ENCODE measurements at regions not wholly inside any gene's neighbourhood (a gene's known extent, or its start where the extent isn't known, plus 50 kb on each side); places are given as distances from the start of the nearest gene placed in this dataset.

- Histone ChIP-seq H3K9me3 (ENCODE audit: low read length) (no peaks in the 10 kb centered on the region), H3K27me3 (ENCODE audit: insufficient read depth, low read length, poor library complexity, severe bottlenecking) (no peaks in the 10 kb centered on the region), H3K36me3 (ENCODE audit: insufficient read depth, low read length) (no peaks in the 10 kb centered on the region), H3K4me1 (ENCODE audit: insufficient read depth, low read length) (no peaks in the 10 kb centered on the region), H3K27ac (ENCODE audit: low read depth, low read length) (no peak overlapping the region), H3K4me3 (ENCODE audit: low read length) (no peak overlapping the region)
- no peak for DNase-seq
- Mint-ChIP-seq H3K27me3 (no peaks in the 10 kb centered on the region), H3K27ac (no peak overlapping the region), H3K36me3 (no peaks in the 10 kb centered on the region), H3K9me3 (peaks cover 0 to 4% (median 0%) of the 10 kb centered on the region in 5 donors), H3K4me3 (no peak overlapping the region), H3K4me1 (no peaks in the 10 kb centered on the region)
- CTCF ChIA-PET: no interaction called here
- POLR2A ChIA-PET: no interaction called here
Observed at GRCh38 chr22:34344702-34345101, 424.4 kb upstream of the LARGE1 start.

GRCh38 chr22:34354071-34354817 is 434.0 kb upstream of the LARGE1 start:
- H3K27me3 Mint-ChIP-seq: no peaks in the 10 kb centered on the region
- DNase-seq: no peak
- H3K27ac Mint-ChIP-seq: no peak overlapping the region
- ChIA-PET CTCF (no interaction called here), POLR2A (no interaction called here)
- Histone ChIP-seq H3K27me3 (ENCODE audit: insufficient read depth, low read length, poor library complexity, severe bottlenecking) (no peaks in the 10 kb centered on the region), H3K36me3 (ENCODE audit: insufficient read depth, low read length) (no peaks in the 10 kb centered on the region), H3K27ac (ENCODE audit: low read depth, low read length) (no peak overlapping the region), H3K4me1 (ENCODE audit: insufficient read depth, low read length) (no peaks in the 10 kb centered on the region), H3K4me3 (ENCODE audit: low read length) (no peak overlapping the region), H3K9me3 (ENCODE audit: low read length) (no peaks in the 10 kb centered on the region)
- peaks cover 0 to 10% (median 5%) of the 10 kb centered on the region in 5 donors for H3K9me3 Mint-ChIP-seq
- no peaks in the 10 kb centered on the region for H3K4me1 Mint-ChIP-seq
- no peak overlapping the region for H3K4me3 Mint-ChIP-seq
- no peaks in the 10 kb centered on the region for H3K36me3 Mint-ChIP-seq

GRCh38 chr22:34356481-34356880 is 436.2 kb upstream of the LARGE1 start:
- H3K36me3 Mint-ChIP-seq: no peaks in the 10 kb centered on the region
- POLR2A ChIA-PET: no interaction called here
- H3K4me3 Mint-ChIP-seq: no peak overlapping the region
- no peaks in the 10 kb centered on the region for H3K27me3 ChIP-seq (ENCODE audit: insufficient read depth, low read length, poor library complexity, severe bottlenecking)
- no peaks in the 10 kb centered on the region for H3K27me3 Mint-ChIP-seq
- H3K27ac ChIP-seq (ENCODE audit: low read depth, low read length): no peak overlapping the region
- H3K9me3 ChIP-seq (ENCODE audit: low read length): no peaks in the 10 kb centered on the region
- no peaks in the 10 kb centered on the region for H3K4me1 Mint-ChIP-seq
- no peak overlapping the region for H3K27ac Mint-ChIP-seq
- H3K9me3 Mint-ChIP-seq: peaks cover 0 to 10% (median 5%) of the 10 kb centered on the region in 5 donors
- no peak overlapping the region for H3K4me3 ChIP-seq (ENCODE audit: low read length)
- DNase-seq: no peak
- H3K4me1 ChIP-seq (ENCODE audit: insufficient read depth, low read length): no peaks in the 10 kb centered on the region
- CTCF ChIA-PET: no interaction called here
- no peaks in the 10 kb centered on the region for H3K36me3 ChIP-seq (ENCODE audit: insufficient read depth, low read length)

- Mint-ChIP-seq H3K36me3 (no peaks in the 10 kb centered on the region), H3K4me1 (no peaks in the 10 kb centered on the region), H3K9me3 (peaks cover 2 to 15% (median 9%) of the 10 kb centered on the region in 5 donors), H3K27me3 (no peaks in the 10 kb centered on the region), H3K27ac (no peak overlapping the region), H3K4me3 (no peak overlapping the region)
- no peaks in the 10 kb centered on the region for H3K27me3 ChIP-seq (ENCODE audit: insufficient read depth, low read length, poor library complexity, severe bottlenecking)
- H3K36me3 ChIP-seq (ENCODE audit: insufficient read depth, low read length): no peaks in the 10 kb centered on the region
- no peak overlapping the region for H3K27ac ChIP-seq (ENCODE audit: low read depth, low read length)
- no peaks in the 10 kb centered on the region for H3K4me1 ChIP-seq (ENCODE audit: insufficient read depth, low read length)
- no peak overlapping the region for H3K4me3 ChIP-seq (ENCODE audit: low read length)
- H3K9me3 ChIP-seq (ENCODE audit: low read length): no peaks in the 10 kb centered on the region
- CTCF ChIA-PET: no interaction called here
- DNase-seq: no peak
- POLR2A ChIA-PET: no interaction called here
Observed at GRCh38 chr22:34370711-34371110, 450.4 kb upstream of the LARGE1 start.

- Histone ChIP-seq H3K4me3 (ENCODE audit: low read length) (no peak overlapping the region), H3K27ac (ENCODE audit: low read depth, low read length) (no peak overlapping the region), H3K27me3 (ENCODE audit: insufficient read depth, low read length, poor library complexity, severe bottlenecking) (no peaks in the 10 kb centered on the region), H3K9me3 (ENCODE audit: low read length) (no peaks in the 10 kb centered on the region), H3K4me1 (ENCODE audit: insufficient read depth, low read length) (no peaks in the 10 kb centered on the region), H3K36me3 (ENCODE audit: insufficient read depth, low read length) (no peaks in the 10 kb centered on the region)
- Mint-ChIP-seq H3K36me3 (no peaks in the 10 kb centered on the region), H3K9me3 (peaks cover 2 to 5% (median 4%) of the 10 kb centered on the region in 5 donors), H3K27ac (no peak overlapping the region), H3K27me3 (no peaks in the 10 kb centered on the region), H3K4me1 (no peaks in the 10 kb centered on the region), H3K4me3 (no peak overlapping the region)
- POLR2A ChIA-PET: no interaction called here
- DNase-seq: no peak
- CTCF ChIA-PET: no interaction called here
Observed at GRCh38 chr22:34379825-34380224, 459.5 kb upstream of the LARGE1 start.

GRCh38 chr22:34380532-34380931 is 460.3 kb upstream of the LARGE1 start:
- no peak overlapping the region for H3K27ac Mint-ChIP-seq
- Histone ChIP-seq H3K36me3 (ENCODE audit: insufficient read depth, low read length) (no peaks in the 10 kb centered on the region), H3K9me3 (ENCODE audit: low read length) (no peaks in the 10 kb centered on the region), H3K27ac (ENCODE audit: low read depth, low read length) (no peak overlapping the region), H3K4me1 (ENCODE audit: insufficient read depth, low read length) (no peaks in the 10 kb centered on the region), H3K4me3 (ENCODE audit: low read length) (no peak overlapping the region), H3K27me3 (ENCODE audit: insufficient read depth, low read length, poor library complexity, severe bottlenecking) (no peaks in the 10 kb centered on the region)
- no peaks in the 10 kb centered on the region for H3K27me3 Mint-ChIP-seq
- no peaks in the 10 kb centered on the region for H3K4me1 Mint-ChIP-seq
- peaks cover 2 to 5% (median 4%) of the 10 kb centered on the region in 5 donors for H3K9me3 Mint-ChIP-seq
- CTCF ChIA-PET: no interaction called here
- no peak overlapping the region for H3K4me3 Mint-ChIP-seq
- no peak for DNase-seq
- POLR2A ChIA-PET: no interaction called here
- no peaks in the 10 kb centered on the region for H3K36me3 Mint-ChIP-seq

- H3K4me3 Mint-ChIP-seq: no peak overlapping the region
- no peak for DNase-seq
- H3K9me3 Mint-ChIP-seq: peaks cover 5 to 15% (median 9%) of the 10 kb centered on the region in 5 donors
- peaks cover 0 to 2% of the 10 kb centered on the region in 2 donors for H3K27me3 Mint-ChIP-seq
- H3K36me3 Mint-ChIP-seq: no peaks in the 10 kb centered on the region
- Histone ChIP-seq H3K36me3 (ENCODE audit: insufficient read depth, low read length) (no peaks in the 10 kb centered on the region), H3K4me3 (ENCODE audit: low read length) (no peak overlapping the region), H3K27ac (ENCODE audit: low read depth, low read length) (no peak overlapping the region), H3K27me3 (ENCODE audit: insufficient read depth, low read length, poor library complexity, severe bottlenecking) (no peaks in the 10 kb centered on the region), H3K9me3 (ENCODE audit: low read length) (no peaks in the 10 kb centered on the region), H3K4me1 (ENCODE audit: insufficient read depth, low read length) (no peaks in the 10 kb centered on the region)
- ChIA-PET POLR2A (no interaction called here), CTCF (no interaction called here)
- H3K4me1 Mint-ChIP-seq: no peaks in the 10 kb centered on the region
- H3K27ac Mint-ChIP-seq: no peak overlapping the region
Observed at GRCh38 chr22:34390400-34390799, 470.1 kb upstream of the LARGE1 start.

GRCh38 chr22:34395370-34395769 is 475.1 kb upstream of the LARGE1 start:
- H3K36me3 Mint-ChIP-seq: no peaks in the 10 kb centered on the region
- DNase-seq: no peak
- no peaks in the 10 kb centered on the region for H3K4me1 ChIP-seq (ENCODE audit: insufficient read depth, low read length)
- no peaks in the 10 kb centered on the region for H3K4me1 Mint-ChIP-seq
- H3K4me3 ChIP-seq (ENCODE audit: low read length): no peak overlapping the region
- H3K36me3 ChIP-seq (ENCODE audit: insufficient read depth, low read length): no peaks in the 10 kb centered on the region
- peaks cover 0 to 2% of the 10 kb centered on the region in 2 donors for H3K27me3 Mint-ChIP-seq
- H3K27ac Mint-ChIP-seq: no peak overlapping the region
- H3K27me3 ChIP-seq (ENCODE audit: insufficient read depth, low read length, poor library complexity, severe bottlenecking): no peaks in the 10 kb centered on the region
- no peaks in the 10 kb centered on the region for H3K9me3 ChIP-seq (ENCODE audit: low read length)
- H3K9me3 Mint-ChIP-seq: peaks cover 3 to 17% (median 9%) of the 10 kb centered on the region in 5 donors
- H3K27ac ChIP-seq (ENCODE audit: low read depth, low read length): no peak overlapping the region
- ChIA-PET POLR2A (no interaction called here), CTCF (no interaction called here)
- no peak overlapping the region for H3K4me3 Mint-ChIP-seq
